ENCODE measurements at regions not wholly inside any gene's neighbourhood (a gene's known extent, or its start where the extent isn't known, plus 50 kb on each side); places are given as distances from the start of the nearest gene placed in this dataset.

DNA sequence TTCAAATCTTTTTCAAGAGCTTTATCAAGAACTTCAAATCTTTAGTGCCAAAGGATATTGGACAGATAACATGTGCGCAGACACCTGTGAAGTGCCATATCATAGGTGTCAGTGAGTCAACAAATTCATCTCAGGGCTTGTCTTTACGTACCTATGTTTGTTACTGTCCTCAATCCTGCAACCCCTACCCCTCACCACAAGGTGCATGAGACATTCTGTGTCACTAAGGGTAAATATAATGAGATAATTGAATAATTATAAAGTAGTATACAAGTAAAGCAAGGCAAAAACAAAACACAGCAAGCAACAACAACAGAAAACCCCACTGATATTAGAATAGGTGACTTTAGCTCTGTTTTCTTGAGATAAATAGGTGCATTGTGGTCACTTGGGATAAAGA lies 1495.8 kb upstream of the TMEFF2 start:
- BruUV-seq (replicated peaks), result no TSS peak
- intact Hi-C loops (cut with micrococcal nuclease; ENCODE audit: unreplicated experiment), result no loop called here
- POLR2A ChIA-PET, result no interaction called here

DNA sequence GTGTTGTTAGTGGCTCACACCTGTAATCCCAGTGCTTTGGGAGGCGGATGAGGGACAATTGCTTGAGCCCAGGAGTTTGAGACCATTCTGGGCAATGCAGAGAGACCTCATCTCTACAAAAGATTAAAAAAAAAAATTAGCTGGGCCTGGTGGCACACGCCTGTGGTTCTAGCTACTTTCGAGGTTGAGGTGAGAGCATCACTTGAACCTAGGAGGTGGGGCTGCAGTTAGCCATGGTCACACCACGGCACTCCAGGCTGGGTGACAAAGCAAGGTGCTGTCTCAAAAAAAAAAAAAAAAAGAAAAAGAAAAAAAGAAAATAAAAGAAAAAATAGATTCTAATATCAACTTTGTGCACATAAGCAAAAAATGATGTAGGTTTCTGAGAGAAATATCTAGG lies 1492.5 kb upstream of the TMEFF2 start:
- TF ChIP-seq, protein P1, sequence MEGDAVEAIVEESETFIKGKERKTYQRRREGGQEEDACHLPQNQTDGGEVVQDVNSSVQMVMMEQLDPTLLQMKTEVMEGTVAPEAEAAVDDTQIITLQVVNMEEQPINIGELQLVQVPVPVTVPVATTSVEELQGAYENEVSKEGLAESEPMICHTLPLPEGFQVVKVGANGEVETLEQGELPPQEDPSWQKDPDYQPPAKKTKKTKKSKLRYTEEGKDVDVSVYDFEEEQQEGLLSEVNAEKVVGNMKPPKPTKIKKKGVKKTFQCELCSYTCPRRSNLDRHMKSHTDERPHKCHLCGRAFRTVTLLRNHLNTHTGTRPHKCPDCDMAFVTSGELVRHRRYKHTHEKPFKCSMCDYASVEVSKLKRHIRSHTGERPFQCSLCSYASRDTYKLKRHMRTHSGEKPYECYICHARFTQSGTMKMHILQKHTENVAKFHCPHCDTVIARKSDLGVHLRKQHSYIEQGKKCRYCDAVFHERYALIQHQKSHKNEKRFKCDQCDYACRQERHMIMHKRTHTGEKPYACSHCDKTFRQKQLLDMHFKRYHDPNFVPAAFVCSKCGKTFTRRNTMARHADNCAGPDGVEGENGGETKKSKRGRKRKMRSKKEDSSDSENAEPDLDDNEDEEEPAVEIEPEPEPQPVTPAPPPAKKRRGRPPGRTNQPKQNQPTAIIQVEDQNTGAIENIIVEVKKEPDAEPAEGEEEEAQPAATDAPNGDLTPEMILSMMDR (IDR thresholded peaks at IDR 0.05; ENCODE audit: insufficient read depth in 1 of 2, low read depth in 1 of 2, low read length in 1 of 2, severe bottlenecking in 1 of 2, unreplicated experiment in 1 of 2), result no peak

More for the DNA sequence above, 1495.8 kb upstream of the TMEFF2 start:
- H3K4me1 ChIP-seq, result no peaks in the 10 kb centered on the region
- H3K36me3 ChIP-seq (ENCODE audit: control insufficient read depth, insufficient read depth, low read length), result no peaks in the 10 kb centered on the region
- H3K27ac Mint-ChIP-seq (ENCODE audit: unreplicated experiment), result no peak overlapping the region
- no peaks in the 10 kb centered on the region for H3K27me3 ChIP-seq (replicated peaks; ENCODE audit: control insufficient read depth, insufficient read depth, low read length)
- H3K9me3 ChIP-seq, result no peaks in the 10 kb centered on the region
- no peaks in the 10 kb centered on the region for H3K4me1 Mint-ChIP-seq (ENCODE audit: low read depth, unreplicated experiment)
- H3K4me3 ChIP-seq (ENCODE audit: low read depth, low read length), result no peak overlapping the region
- H3K27me3 Mint-ChIP-seq (ENCODE audit: insufficient read depth, unreplicated experiment), result peaks cover 2% of the 10 kb centered on the region
- TF ChIP-seq, protein P1 (IDR thresholded peaks at IDR 0.05; ENCODE audit: insufficient read depth in 1 of 2, low read depth in 1 of 2, low read length in 1 of 2, severe bottlenecking in 1 of 2, unreplicated experiment in 1 of 2), result no peak
- no peak for DNase-seq
- CTCF ChIA-PET, result no interaction called here
- H3K36me3 Mint-ChIP-seq (ENCODE audit: insufficient read depth, unreplicated experiment), result no peaks in the 10 kb centered on the region
- H3K9me3 Mint-ChIP-seq (ENCODE audit: unreplicated experiment), result no peaks in the 10 kb centered on the region
- H3K4me3 Mint-ChIP-seq (ENCODE audit: unreplicated experiment), result no peak overlapping the region

DNA sequence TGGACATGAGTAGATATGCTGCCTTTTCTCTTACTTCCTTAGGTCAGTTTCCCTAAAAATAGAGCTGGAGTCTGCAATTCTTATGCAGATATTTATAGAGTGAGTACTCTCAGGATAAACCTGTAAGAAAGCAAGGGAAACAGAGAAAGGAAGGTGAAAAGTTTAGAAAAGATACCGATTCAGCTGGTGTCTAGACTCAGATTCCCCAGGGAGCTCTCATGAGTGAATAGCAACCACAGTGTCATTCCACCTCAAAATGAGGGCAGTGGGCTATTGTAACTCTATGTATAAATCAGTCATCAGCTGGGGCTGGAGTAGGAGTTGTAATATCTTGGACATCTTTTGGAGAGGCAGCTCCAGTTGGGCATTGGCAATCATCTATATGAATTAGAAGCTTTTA lies 1485.1 kb upstream of the TMEFF2 start:
- H3K9me3 ChIP-seq, result no peaks in the 10 kb centered on the region
- Mint-ChIP-seq H3K4me1 (ENCODE audit: low read depth, unreplicated experiment) (no peaks in the 10 kb centered on the region), H3K27me3 (ENCODE audit: insufficient read depth, unreplicated experiment) (no peaks in the 10 kb centered on the region), H3K36me3 (ENCODE audit: insufficient read depth, unreplicated experiment) (no peaks in the 10 kb centered on the region), H3K9me3 (ENCODE audit: unreplicated experiment) (no peaks in the 10 kb centered on the region), H3K27ac (ENCODE audit: unreplicated experiment) (no peak overlapping the region), H3K4me3 (ENCODE audit: unreplicated experiment) (no peak overlapping the region)
- H3K36me3 ChIP-seq (ENCODE audit: control insufficient read depth, insufficient read depth, low read length), result no peaks in the 10 kb centered on the region
- H3K27me3 ChIP-seq (replicated peaks; ENCODE audit: control insufficient read depth, insufficient read depth, low read length), result no peaks in the 10 kb centered on the region
- intact Hi-C loops (cut with micrococcal nuclease; ENCODE audit: unreplicated experiment), result no loop called here
- no peak for DNase-seq
- no peak overlapping the region for H3K4me3 ChIP-seq (ENCODE audit: low read depth, low read length)
- ChIA-PET POLR2A (no interaction called here), CTCF (no interaction called here)
- H3K4me1 ChIP-seq, result no peaks in the 10 kb centered on the region
- no TSS peak for BruUV-seq (replicated peaks)
- TF ChIP-seq, protein P1 (IDR thresholded peaks at IDR 0.05; ENCODE audit: insufficient read depth in 1 of 2, low read depth in 1 of 2, low read length in 1 of 2, severe bottlenecking in 1 of 2, unreplicated experiment in 1 of 2), result no peak

More for the DNA sequence above, 1492.5 kb upstream of the TMEFF2 start:
- BruUV-seq (replicated peaks), result no TSS peak
- Mint-ChIP-seq H3K27ac (ENCODE audit: unreplicated experiment) (no peak overlapping the region), H3K27me3 (ENCODE audit: insufficient read depth, unreplicated experiment) (no peaks in the 10 kb centered on the region), H3K9me3 (ENCODE audit: unreplicated experiment) (no peaks in the 10 kb centered on the region), H3K36me3 (ENCODE audit: insufficient read depth, unreplicated experiment) (no peaks in the 10 kb centered on the region), H3K4me1 (ENCODE audit: low read depth, unreplicated experiment) (no peaks in the 10 kb centered on the region), H3K4me3 (ENCODE audit: unreplicated experiment) (no peak overlapping the region)
- ChIA-PET POLR2A (no interaction called here), CTCF (no interaction called here)
- intact Hi-C loops (cut with micrococcal nuclease; ENCODE audit: unreplicated experiment), result no loop called here
- no peaks in the 10 kb centered on the region for H3K4me1 ChIP-seq
- no peak for DNase-seq
- H3K27me3 ChIP-seq (replicated peaks; ENCODE audit: control insufficient read depth, insufficient read depth, low read length), result no peaks in the 10 kb centered on the region
- no peaks in the 10 kb centered on the region for H3K36me3 ChIP-seq (ENCODE audit: control insufficient read depth, insufficient read depth, low read length)
- H3K4me3 ChIP-seq (ENCODE audit: low read depth, low read length), result no peak overlapping the region
- no peaks in the 10 kb centered on the region for H3K9me3 ChIP-seq
